NCI-H446 (cell line): ENCODE measurements at regions not wholly inside any gene's neighbourhood (a gene's known extent, or its start where the extent isn't known, plus 50 kb on each side); places are given as distances from the start of the nearest gene placed in this dataset.

ENCODE experiments used
- DNase-seq, 2 experiments: peaks; one replicate each; lab custom pipeline; 2025; lab: John Stamatoyannopoulos, UW

- no peak for DNase-seq
These were observed 51.8 kb upstream of the CASZ1 start for GRCh38 chr1:10848109-10848684.

- no peak for DNase-seq
These were observed 53.6 kb upstream of the CASZ1 start for GRCh38 chr1:10850026-10850425.

GRCh38 chr1:10851024-10852013 lies 54.9 kb upstream of the CASZ1 start:
- DNase-seq: no peak

GRCh38 chr1:10852018-10852417 lies 55.6 kb upstream of the CASZ1 start:
- DNase-seq: no peak

DNA sequence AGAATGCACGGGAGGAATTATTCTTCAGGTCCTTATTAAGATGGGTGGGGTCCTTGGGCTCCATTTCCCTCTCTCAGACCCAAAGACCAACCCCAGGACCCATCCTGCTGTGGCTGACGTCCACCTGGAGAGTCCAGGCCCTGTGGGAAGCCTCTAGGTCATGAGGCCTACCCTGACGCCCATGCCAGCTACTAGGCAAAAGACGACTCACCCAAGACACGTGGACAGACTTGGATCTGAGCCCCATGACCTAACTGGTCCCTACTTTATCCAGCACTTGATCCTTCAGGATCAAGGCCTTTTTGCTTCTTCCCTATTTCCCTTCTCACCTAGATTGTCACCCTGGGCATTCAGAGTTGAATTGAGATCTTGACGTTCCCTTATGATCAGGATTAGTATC lies 56.0 kb upstream of the CASZ1 start:
- no peak for DNase-seq

GRCh38 chr1:10852998-10853520 lies 56.6 kb upstream of the CASZ1 start:
- DNase-seq: no peak

- DNase-seq: no peak
These were observed 57.3 kb upstream of the CASZ1 start for GRCh38 chr1:10853701-10854100.

DNA sequence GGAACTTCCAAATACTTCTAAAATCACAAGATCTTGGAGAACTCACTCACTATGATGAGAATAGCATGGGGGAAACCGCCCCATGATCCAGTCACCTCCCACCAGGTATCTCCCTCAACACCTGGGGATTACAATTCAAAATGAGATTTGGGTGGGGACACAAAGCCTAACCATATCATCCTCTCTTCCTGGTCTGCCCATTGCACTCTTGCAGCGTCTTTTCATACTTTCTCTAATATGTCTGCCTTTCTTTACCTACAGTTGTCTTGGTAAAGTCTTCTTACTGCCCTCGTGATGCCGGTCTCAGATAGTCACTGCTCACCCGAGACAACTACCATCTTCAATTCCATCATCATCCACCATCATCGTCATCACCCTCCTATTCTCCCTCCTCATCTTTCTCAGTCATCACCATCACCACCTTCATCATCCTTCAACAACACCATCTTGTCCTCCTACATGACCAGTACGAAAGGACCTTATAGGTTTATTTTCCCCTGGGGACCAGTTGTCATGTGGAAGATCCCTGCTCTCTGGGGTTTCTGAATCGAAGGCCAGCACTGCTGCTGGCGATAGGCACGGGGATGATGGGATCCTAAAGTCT lies 58.5 kb upstream of the CASZ1 start:
- no peak for DNase-seq

DNA sequence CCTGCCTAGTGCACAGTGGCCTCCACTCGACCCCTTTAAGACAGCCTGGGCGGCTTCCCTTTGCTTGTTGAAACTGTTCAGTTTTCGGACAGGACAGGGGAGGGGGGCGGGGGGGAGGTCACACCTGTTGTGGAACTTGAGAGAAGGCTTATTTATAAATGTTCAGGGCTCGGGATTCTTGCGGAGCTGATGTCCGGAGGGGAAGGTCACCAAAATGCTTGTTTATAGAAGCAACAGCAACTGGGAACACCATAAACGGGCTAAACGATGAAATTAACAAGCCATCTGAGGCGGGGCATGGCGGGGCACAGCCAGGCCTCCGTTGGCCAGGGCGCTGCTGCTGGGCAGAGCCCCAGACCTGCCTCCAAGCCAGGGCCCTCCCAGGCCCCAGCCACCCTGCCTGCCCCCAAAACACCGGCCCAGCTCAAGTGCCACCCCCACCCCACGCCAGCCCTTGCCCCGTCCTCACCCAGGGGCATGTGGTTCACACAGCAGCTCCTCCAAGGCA lies 59.8 kb upstream of the CASZ1 start:
- no peak for DNase-seq

DNA sequence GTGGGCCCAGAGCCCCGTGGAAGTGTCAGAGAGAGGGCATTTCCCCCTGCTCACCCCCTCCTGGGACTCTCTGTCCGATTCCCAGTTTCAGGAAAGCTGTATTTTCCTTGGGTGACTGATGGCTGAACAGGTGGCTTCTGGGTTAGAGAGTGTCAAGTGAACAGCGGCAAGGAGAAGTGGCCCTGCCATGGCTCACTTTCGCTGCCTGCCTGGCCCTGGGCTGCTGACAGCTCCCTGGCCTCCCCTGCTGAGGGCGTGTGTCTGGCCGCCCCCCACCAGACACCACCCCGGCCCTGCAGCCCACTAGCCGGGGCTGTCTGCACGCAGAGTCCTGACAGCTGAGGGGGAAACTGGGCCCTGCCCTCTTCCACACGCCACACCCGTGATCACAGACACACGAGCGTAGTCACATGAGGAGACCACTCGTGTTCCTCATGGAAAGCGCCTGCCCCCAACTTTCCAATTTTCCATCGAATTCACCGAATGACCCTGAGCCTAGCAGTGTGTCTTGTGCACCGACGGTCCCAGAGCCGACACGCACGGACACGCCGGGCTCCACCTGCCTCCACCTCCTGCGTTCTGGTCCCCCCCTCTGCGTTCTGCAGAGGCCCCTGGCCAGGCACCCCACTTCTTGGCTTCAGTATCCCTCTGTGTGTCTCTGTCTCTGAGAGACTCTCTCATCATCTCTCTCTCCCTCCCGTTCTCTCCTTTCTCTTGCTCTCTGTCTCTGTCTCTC lies 60.6 kb upstream of the CASZ1 start:
- DNase-seq: no peak

- DNase-seq: no peak
These were observed 61.2 kb upstream of the CASZ1 start for GRCh38 chr1:10857687-10858086.

GRCh38 chr1:10860218-10860617 lies 63.8 kb upstream of the CASZ1 start:
- DNase-seq: no peak

DNA sequence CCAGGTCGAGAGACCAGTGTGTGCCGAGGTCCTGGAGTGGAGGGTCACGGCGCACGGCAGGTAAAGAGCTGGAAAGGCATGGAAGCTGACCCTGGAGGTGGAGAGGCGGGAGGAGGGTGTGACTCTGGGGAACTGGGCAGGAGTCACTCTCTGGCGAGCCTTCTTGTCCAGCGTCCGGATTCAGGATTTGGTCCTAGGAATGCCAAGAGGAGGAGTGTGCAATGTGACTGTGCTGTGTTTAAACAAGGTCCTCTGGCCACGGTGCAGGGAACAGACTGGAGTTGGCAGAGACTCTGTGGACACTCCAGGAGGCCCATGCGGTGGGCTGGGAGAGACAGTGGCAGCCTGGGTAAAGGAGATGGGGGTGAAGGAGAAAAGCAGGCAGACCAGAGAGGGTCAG lies 64.2 kb upstream of the CASZ1 start:
- DNase-seq: no peak

DNA sequence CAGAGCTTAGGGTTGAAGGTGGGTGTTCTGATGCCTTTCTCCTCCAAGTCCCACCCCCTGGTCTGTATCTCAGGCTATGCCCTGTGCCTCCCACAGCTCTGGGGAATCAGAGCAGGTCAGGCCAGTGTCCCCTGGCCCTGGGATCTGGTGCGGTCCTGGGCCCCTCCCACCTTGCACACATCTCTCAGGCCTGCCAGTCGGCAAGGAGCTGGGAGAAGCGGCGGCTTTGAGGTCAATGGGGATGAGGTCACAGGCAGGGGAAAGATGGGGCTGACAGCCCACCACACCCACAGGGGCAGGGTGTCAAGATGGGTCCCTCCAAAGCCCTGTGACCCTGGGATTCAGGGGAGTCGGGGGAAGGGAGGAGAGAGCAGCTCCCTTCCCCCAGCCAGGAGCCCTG lies 65.4 kb upstream of the CASZ1 start:
- no peak for DNase-seq

GRCh38 chr1:10862743-10863335 lies 66.4 kb upstream of the CASZ1 start:
- no peak for DNase-seq

DNA sequence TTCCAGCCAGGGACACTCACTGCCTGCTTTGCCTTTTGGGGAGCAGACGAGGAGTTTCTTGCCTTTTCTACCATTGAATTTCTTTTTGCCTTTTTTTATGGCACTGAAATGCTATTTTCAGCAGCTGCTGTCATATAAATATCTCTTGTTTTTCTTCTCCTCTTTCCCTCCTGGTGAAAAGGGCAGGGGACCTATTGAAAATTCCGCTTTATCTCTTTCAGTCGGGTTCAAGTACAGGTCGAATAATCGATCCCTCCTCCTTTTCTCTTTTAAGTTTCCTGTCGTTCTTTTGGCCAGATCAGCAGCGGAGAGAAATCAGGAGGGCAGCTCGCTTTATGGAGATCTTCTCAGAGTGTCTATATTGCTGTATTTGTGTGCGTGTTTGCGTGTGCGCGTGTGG lies 67.4 kb upstream of the CASZ1 start:
- DNase-seq: no peak

GRCh38 chr1:10864776-10865175 lies 68.3 kb upstream of the CASZ1 start:
- no peak for DNase-seq

- DNase-seq: no peak
These were observed 69.3 kb upstream of the CASZ1 start for GRCh38 chr1:10865518-10866320.

GRCh38 chr1:10866321-10867093 lies 70.1 kb upstream of the CASZ1 start:
- no peak for DNase-seq
